Left lung (tissue), 4 donors: ENCODE measurements at regions not wholly inside any gene's neighbourhood (a gene's known extent, or its start where the extent isn't known, plus 50 kb on each side); places are given as distances from the start of the nearest gene placed in this dataset.

Experiments used
- ATAC-seq: fragments of 200-7000 bp; cut with Tn5 transposase; one replicate; pipeline ENCODE4 v1.9.1; 2020; ENCODE audit warnings: moderate library complexity
- DNase-seq, 4 donors: peaks; one replicate each; pipeline ENCODE4 v3.0.0-alpha.2; 2013 to 2020
- H3K27ac ChIP-seq, 2 donors: fragments of 200-600 bp; sonication (generic) in 1 of 2; one replicate each; pipeline versions ENCODE4 v1.5.0 to v1.8.0; 2020 to 2021
- H3K27me3 ChIP-seq, 2 donors: fragments of 200-600 bp; sonication (generic) in 1 of 2; one replicate each; pipeline versions ENCODE4 v1.5.0 to v1.8.0; 2020 to 2021
- H3K36me3 ChIP-seq, 2 donors: fragments of 200-600 bp; sonication (generic) in 1 of 2; one replicate each; pipeline versions ENCODE4 v1.5.0 to v1.8.0; 2020 to 2021
- H3K4me1 ChIP-seq, 2 donors: fragments of 200-600 bp; one replicate each; pipeline ENCODE4 v1.8.0; 2021
- H3K4me3 ChIP-seq, 2 donors: fragments of 200-600 bp; sonication (generic) in 1 of 2; one replicate each; pipeline versions ENCODE4 v1.5.0 to v1.8.0; 2020 to 2021; ENCODE audit warnings: mild to moderate bottlenecking in 1 of 2
- H3K9me3 ChIP-seq, 2 donors: fragments of 200-600 bp; sonication (generic) in 1 of 2; one replicate each; pipeline versions ENCODE4 v1.5.0 to v1.8.0; 2020 to 2021
- intact Hi-C, 2 donors: fragments of 100-400 bp; cut with DNase I; formaldehyde crosslinking; loops; one replicate each; pipeline versions ENCODE4 v1.11.2 to v1.14.2; 2022
- TF ChIP-seq, protein P1 (sequence below), 2 donors: fragments of 200-600 bp; sonication (generic) in 1 of 2; IDR thresholded peaks; one replicate each; pipeline versions ENCODE4 v1.5.0 to v1.8.0; 2021; ENCODE audit warnings: antibody characterized with exemption in 2 of 2
- donor health status: DM: no; HTN: yes; CAD: no.
- donor health status: DM: no; HTN: no; CAD: no.

- H3K27ac ChIP-seq = no peak overlapping the region
- no peaks in the 10 kb centered on the region for H3K4me1 ChIP-seq
- TF ChIP-seq, protein P1, sequence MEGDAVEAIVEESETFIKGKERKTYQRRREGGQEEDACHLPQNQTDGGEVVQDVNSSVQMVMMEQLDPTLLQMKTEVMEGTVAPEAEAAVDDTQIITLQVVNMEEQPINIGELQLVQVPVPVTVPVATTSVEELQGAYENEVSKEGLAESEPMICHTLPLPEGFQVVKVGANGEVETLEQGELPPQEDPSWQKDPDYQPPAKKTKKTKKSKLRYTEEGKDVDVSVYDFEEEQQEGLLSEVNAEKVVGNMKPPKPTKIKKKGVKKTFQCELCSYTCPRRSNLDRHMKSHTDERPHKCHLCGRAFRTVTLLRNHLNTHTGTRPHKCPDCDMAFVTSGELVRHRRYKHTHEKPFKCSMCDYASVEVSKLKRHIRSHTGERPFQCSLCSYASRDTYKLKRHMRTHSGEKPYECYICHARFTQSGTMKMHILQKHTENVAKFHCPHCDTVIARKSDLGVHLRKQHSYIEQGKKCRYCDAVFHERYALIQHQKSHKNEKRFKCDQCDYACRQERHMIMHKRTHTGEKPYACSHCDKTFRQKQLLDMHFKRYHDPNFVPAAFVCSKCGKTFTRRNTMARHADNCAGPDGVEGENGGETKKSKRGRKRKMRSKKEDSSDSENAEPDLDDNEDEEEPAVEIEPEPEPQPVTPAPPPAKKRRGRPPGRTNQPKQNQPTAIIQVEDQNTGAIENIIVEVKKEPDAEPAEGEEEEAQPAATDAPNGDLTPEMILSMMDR (IDR thresholded peaks at IDR 0.05) = no peak
- ATAC-seq (no peak), DNase-seq (no peak)
- H3K27me3 ChIP-seq = no peaks in the 10 kb centered on the region
- peaks cover 0 to 4% of the 10 kb centered on the region in 2 donors for H3K9me3 ChIP-seq
- H3K4me3 ChIP-seq = no peak overlapping the region
- intact Hi-C loops = no loop called here
- no peaks in the 10 kb centered on the region for H3K36me3 ChIP-seq
Observed at GRCh38 chr14:87468531-87468930, 524.5 kb downstream of the GALC start.

DNA sequence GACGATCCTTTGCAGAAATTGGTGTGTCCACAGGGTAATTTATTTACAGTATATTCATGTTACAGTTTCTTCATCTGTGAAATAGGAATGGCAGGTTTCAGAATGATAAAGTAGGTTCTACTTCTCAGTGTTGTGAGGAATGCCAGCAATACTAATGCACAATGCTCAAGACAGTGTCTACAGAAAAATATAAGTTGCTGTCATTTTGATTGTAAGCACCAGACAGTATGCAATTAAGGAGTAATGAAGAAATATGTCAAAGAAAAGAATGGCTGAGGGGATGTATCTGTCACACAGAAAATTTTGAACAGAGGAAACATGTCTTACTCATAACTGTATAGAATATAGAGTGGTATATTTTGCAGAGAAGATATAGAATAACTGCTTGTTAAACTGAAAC, 525.4 kb downstream of the GALC start:
- DNase-seq (no peak), ATAC-seq (no peak)
- intact Hi-C loops = no loop called here
- no peak overlapping the region for H3K27ac ChIP-seq
- no peaks in the 10 kb centered on the region for H3K36me3 ChIP-seq
- H3K4me3 ChIP-seq = no peak overlapping the region
- H3K27me3 ChIP-seq = no peaks in the 10 kb centered on the region
- H3K4me1 ChIP-seq = no peaks in the 10 kb centered on the region
- peaks cover 0 to 4% of the 10 kb centered on the region in 2 donors for H3K9me3 ChIP-seq
- TF ChIP-seq, protein P1 (IDR thresholded peaks at IDR 0.05) = no peak

DNA sequence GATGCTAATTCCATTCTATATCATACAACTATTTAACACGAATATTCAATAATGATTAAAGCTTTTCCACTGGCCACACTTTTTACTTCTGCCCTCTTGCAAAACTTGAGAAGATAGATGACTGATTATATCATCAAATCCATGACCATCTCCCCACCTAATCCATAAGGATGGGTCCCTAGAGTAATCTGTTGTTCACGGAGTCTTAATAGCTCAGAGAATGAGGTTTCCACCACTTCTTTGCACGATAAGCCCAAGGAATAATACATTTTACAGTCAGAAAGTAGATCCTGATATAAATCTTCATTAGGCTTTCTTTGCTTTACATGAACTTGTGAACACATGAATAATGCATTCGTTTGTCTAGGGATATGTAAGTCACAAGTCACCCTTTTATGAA, 527.2 kb downstream of the GALC start:
- Histone ChIP-seq H3K9me3 (peaks cover 0 to 2% of the 10 kb centered on the region in 2 donors), H3K4me1 (no peaks in the 10 kb centered on the region), H3K4me3 (no peak overlapping the region), H3K27me3 (no peaks in the 10 kb centered on the region), H3K36me3 (no peaks in the 10 kb centered on the region), H3K27ac (no peak overlapping the region)
- ATAC-seq = no peak
- intact Hi-C loops = no loop called here
- no peak for DNase-seq
- TF ChIP-seq, protein P1 (IDR thresholded peaks at IDR 0.05) = no peak

GRCh38 chr14:87461704-87462103, 531.3 kb downstream of the GALC start:
- H3K36me3 ChIP-seq = no peaks in the 10 kb centered on the region
- no peak overlapping the region for H3K27ac ChIP-seq
- no peaks in the 10 kb centered on the region for H3K4me1 ChIP-seq
- no peaks in the 10 kb centered on the region for H3K27me3 ChIP-seq
- no peak overlapping the region for H3K4me3 ChIP-seq
- DNase-seq (no peak), ATAC-seq (no peak)
- TF ChIP-seq, protein P1 (IDR thresholded peaks at IDR 0.05) = no peak
- intact Hi-C loops = no loop called here
- H3K9me3 ChIP-seq = no peaks in the 10 kb centered on the region

DNA sequence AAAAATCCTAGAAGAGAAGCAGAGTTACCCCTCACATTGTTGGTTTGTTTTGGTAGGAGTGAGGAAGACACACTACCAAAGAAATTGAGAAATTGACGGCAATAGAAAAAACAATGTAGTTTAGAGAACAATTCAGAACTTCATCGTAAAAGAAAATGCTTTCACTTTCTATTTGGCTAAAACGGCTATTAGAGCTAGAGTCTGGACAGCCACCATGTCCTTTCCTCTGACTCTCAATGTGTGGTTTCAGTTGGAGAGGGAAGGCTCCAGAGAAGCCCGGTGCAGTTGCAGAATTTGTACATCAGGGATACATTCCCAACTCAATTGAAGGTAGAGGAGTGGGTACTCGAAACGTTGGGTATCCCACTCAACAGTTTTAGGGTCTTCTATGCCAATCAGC, 535.3 kb downstream of the GALC start:
- Histone ChIP-seq H3K27ac (no peak overlapping the region), H3K4me1 (no peaks in the 10 kb centered on the region), H3K36me3 (no peaks in the 10 kb centered on the region), H3K4me3 (no peak overlapping the region), H3K9me3 (no peaks in the 10 kb centered on the region), H3K27me3 (no peaks in the 10 kb centered on the region)
- no peak for ATAC-seq
- no peak for DNase-seq
- intact Hi-C loops = no loop called here
- TF ChIP-seq, protein P1 (IDR thresholded peaks at IDR 0.05) = no peak
